Hepatic stellate cell (primary cell): ENCODE measurements at regions not wholly inside any gene's neighbourhood (a gene's known extent, or its start where the extent isn't known, plus 50 kb on each side); places are given as distances from the start of the nearest gene placed in this dataset.

Experiments
- DNase-seq: peaks from one replicate; pipeline ENCODE4 v3.0.0; 2011; ENCODE audit warnings: low spot score

GRCh38 chr10:58885146-58885545 is 291.3 kb upstream of the PHYHIPL start:
- no peak for DNase-seq

- no peak for DNase-seq
Observed at GRCh38 chr10:58885686-58886345, 290.6 kb upstream of the PHYHIPL start.

GRCh38 chr10:58886406-58886805 is 290.0 kb upstream of the PHYHIPL start:
- DNase-seq: no peak

GRCh38 chr10:58887474-58887873 is 289.0 kb upstream of the PHYHIPL start:
- no peak for DNase-seq

GRCh38 chr10:58888957-58889356 is 287.5 kb upstream of the PHYHIPL start:
- DNase-seq: no peak

- no peak for DNase-seq
Observed at GRCh38 chr10:58892031-58892531, 284.4 kb upstream of the PHYHIPL start.

GRCh38 chr10:58894929-58895328 is 281.5 kb upstream of the PHYHIPL start:
- peak; percentile 2 for DNase-seq

- DNase-seq: no peak
Observed at GRCh38 chr10:58896229-58896628, 280.2 kb upstream of the PHYHIPL start.

GRCh38 chr10:58897236-58897635 is 279.2 kb upstream of the PHYHIPL start:
- DNase-seq: no peak

GRCh38 chr10:58897708-58898107 is 278.7 kb upstream of the PHYHIPL start:
- DNase-seq: no peak

- no peak for DNase-seq
Observed at GRCh38 chr10:58898854-58899573, 277.4 kb upstream of the PHYHIPL start.

- no peak for DNase-seq
Observed at GRCh38 chr10:58901092-58901646, 275.3 kb upstream of the PHYHIPL start.

- DNase-seq: no peak
Observed at GRCh38 chr10:58903071-58903470, 273.4 kb upstream of the PHYHIPL start.

- peak; percentile 29 for DNase-seq
Observed at GRCh38 chr10:58909881-58910280, 266.6 kb upstream of the PHYHIPL start.

- DNase-seq: no peak
Observed at GRCh38 chr10:58913717-58914116, 262.7 kb upstream of the PHYHIPL start.

- DNase-seq: no peak
Observed at GRCh38 chr10:58918887-58919286, 257.6 kb upstream of the PHYHIPL start.

- DNase-seq: peak; percentile 32
Observed at GRCh38 chr10:58919927-58920654, 256.4 kb upstream of the PHYHIPL start.

- DNase-seq: no peak
Observed at GRCh38 chr10:58920655-58921003, 255.8 kb upstream of the PHYHIPL start.

- DNase-seq: no peak
Observed at GRCh38 chr10:58921421-58921855, 255.0 kb upstream of the PHYHIPL start.

- no peak for DNase-seq
Observed at GRCh38 chr10:58925381-58925780, 251.1 kb upstream of the PHYHIPL start.

- no peak for DNase-seq
Observed at GRCh38 chr10:58930500-58930899, 245.9 kb upstream of the PHYHIPL start.

- no peak for DNase-seq
Observed at GRCh38 chr10:58932126-58932525, 244.3 kb upstream of the PHYHIPL start.
